NCI-H526 (cell line): ENCODE measurements at regions not wholly inside any gene's neighbourhood (a gene's known extent, or its start where the extent isn't known, plus 50 kb on each side); places are given as distances from the start of the nearest gene placed in this dataset.

Experiments
- DNase-seq, 2 experiments: peaks; one replicate each; lab custom pipeline; 2025; lab: John Stamatoyannopoulos, UW

- peak; percentile 19 to 56 for DNase-seq
Observed at GRCh38 chr16:73304008-73304774, 256.3 kb upstream of the ZFHX3 start.

- peak in 1 of 2 experiments; percentile 62 for DNase-seq
Observed at GRCh38 chr16:73302942-73303341, 255.0 kb upstream of the ZFHX3 start.

- DNase-seq: no peak
Observed at GRCh38 chr16:73301984-73302383, 254.1 kb upstream of the ZFHX3 start.

- peak in 1 of 2 experiments; percentile 21 for DNase-seq
Observed at GRCh38 chr16:73299346-73299745, 251.4 kb upstream of the ZFHX3 start.

- no peak for DNase-seq
Observed at GRCh38 chr16:73298562-73298961, 250.6 kb upstream of the ZFHX3 start.

GRCh38 chr16:73290258-73290657, 242.3 kb upstream of the ZFHX3 start:
- DNase-seq: no peak

GRCh38 chr16:73289232-73289631, 241.3 kb upstream of the ZFHX3 start:
- no peak for DNase-seq

- no peak for DNase-seq
Observed at GRCh38 chr16:73288520-73288919, 240.6 kb upstream of the ZFHX3 start.

GRCh38 chr16:73287859-73288405, 240.0 kb upstream of the ZFHX3 start:
- DNase-seq: no peak

GRCh38 chr16:73286346-73287267, 238.7 kb upstream of the ZFHX3 start:
- no peak for DNase-seq

GRCh38 chr16:73285436-73286201, 237.7 kb upstream of the ZFHX3 start:
- DNase-seq: no peak

- no peak for DNase-seq
Observed at GRCh38 chr16:73280388-73280787, 232.5 kb upstream of the ZFHX3 start.

GRCh38 chr16:73279451-73279850, 231.5 kb upstream of the ZFHX3 start:
- DNase-seq: no peak

- DNase-seq: no peak
Observed at GRCh38 chr16:73277071-73277470, 229.1 kb upstream of the ZFHX3 start.

- no peak for DNase-seq
Observed at GRCh38 chr16:73275448-73275847, 227.5 kb upstream of the ZFHX3 start.

- no peak for DNase-seq
Observed at GRCh38 chr16:73275024-73275423, 227.1 kb upstream of the ZFHX3 start.

- DNase-seq: no peak
Observed at GRCh38 chr16:73274140-73274539, 226.2 kb upstream of the ZFHX3 start.

GRCh38 chr16:73268366-73268993, 220.6 kb upstream of the ZFHX3 start:
- DNase-seq: no peak

GRCh38 chr16:73265935-73266334, 218.0 kb upstream of the ZFHX3 start:
- DNase-seq: no peak

GRCh38 chr16:73265124-73265837, 217.4 kb upstream of the ZFHX3 start:
- DNase-seq: no peak

GRCh38 chr16:73262931-73263330, 215.0 kb upstream of the ZFHX3 start:
- no peak for DNase-seq
